ENCODE measurements at regions not wholly inside any gene's neighbourhood (a gene's known extent, or its start where the extent isn't known, plus 50 kb on each side); places are given as distances from the start of the nearest gene placed in this dataset.
"Not testable (repeated sequence)": the region's sequence is repeated elsewhere in the genome, so short reads cannot be mapped to it uniquely, and the experiment has no call there.

GRCh38 chr2:216774620-216775019 is 79.3 kb upstream of the IGFBP5 start:
- no peak for DNase-seq

DNA sequence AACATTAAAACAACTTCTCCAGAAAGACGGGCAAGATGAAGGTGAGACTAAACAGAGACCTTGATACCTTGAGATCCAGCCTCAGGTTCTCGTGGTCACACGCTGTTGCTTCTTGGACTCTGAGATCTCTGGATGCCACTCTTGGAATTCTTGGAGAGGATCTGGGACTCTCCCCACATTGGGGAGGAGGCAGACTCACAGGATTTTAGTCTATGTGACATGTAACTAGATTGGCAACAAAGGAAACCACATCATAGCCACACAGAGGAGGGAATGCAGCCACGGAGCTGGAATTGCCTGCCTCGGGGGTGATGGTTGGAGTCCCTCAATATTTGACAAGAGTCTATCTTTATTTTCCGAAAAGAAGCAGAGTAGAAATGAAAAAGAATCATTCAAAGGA is 78.8 kb upstream of the IGFBP5 start:
- no peak for DNase-seq

- DNase-seq = no peak
These were observed 77.7 kb upstream of the IGFBP5 start for GRCh38 chr2:216773072-216773471.

- DNase-seq = no peak
These were observed 75.4 kb upstream of the IGFBP5 start for GRCh38 chr2:216770717-216771116.

DNA sequence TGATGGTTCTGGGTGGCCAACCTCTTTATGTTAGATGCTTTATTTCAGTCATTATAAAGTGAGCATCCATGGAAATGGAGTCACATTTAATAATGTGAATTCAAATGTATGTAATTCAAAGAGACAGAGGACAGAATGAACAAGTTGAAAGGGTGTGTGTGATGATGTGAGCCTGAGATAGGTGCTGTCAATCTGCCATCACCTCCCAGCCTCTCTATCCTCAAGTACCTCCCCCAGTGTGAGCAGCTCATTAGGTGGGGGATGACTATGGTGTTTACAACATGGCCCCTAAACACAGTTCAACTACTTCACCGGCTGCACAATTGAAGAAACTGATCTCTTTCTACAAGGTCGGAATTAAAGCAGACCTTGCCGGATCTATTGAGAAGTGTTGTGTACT is 74.7 kb upstream of the IGFBP5 start:
- DNase-seq = no peak

DNA sequence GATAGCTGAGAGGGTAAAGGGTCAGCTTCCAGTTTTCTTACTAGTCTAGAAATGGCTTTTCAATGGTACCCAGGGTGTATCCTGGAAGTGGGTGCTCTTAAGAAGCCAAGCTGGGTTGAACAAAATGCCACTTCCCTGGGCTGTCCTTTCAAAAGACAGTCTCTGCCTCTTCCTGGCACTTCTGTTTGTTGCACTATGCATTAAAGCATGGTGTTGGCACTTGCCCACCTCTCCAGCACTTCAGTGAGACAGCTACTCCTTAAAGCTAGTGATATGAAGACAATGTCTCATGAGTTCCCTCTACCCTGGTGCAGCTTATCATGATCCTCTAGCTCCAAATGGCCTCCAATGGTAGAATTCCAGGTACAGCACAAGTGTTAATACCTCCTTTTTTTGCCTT is 74.3 kb upstream of the IGFBP5 start:
- DNase-seq = no peak

DNA sequence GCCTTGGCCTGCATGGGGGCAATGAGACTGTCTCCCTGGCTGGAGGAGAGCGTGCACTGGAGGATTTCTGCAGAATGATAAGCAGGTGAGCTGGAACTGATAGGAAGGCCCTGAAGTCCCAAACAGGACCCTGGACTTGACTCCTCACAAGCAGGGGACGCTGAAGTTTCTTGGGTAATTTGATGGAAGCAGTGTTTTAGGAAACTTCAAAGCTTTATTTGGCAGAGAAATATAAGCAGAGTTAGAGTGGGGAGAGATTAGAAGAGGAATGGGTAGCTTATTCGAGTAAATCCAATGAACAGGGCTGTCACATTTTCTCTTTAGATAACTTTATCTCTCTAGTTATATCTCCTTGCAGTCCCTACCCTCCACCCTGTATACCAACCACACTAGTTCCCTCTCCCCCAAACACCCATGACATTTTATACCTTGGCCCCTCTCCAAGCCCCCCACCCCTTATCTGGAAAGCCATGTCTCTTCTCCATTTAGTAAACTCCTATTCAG is 73.6 kb upstream of the IGFBP5 start:
- DNase-seq = no peak

- DNase-seq = no peak
These were observed 70.5 kb upstream of the IGFBP5 start for GRCh38 chr2:216765761-216766262.

DNA sequence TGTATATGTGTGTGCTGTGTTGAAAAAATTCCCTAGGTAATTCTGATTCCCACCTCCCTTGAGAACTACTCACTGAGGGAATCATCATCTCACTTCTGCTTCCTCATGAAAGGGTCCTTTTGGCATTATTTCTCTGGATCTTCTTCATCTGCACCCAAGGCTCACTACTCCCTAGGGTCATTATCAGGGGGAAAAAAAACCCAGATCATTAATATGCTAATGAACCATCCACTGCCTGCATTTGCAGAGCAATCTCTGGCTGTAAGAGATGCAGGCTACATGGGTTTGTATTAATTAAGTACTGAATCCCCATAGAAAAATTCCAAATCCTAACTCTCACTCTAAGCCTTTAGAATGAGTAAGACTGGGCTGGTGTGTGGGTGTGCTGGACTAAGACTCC is 68.0 kb upstream of the IGFBP5 start:
- DNase-seq = no peak

- no peak for DNase-seq
These were observed 66.5 kb upstream of the IGFBP5 start for GRCh38 chr2:216761809-216762208.

DNA sequence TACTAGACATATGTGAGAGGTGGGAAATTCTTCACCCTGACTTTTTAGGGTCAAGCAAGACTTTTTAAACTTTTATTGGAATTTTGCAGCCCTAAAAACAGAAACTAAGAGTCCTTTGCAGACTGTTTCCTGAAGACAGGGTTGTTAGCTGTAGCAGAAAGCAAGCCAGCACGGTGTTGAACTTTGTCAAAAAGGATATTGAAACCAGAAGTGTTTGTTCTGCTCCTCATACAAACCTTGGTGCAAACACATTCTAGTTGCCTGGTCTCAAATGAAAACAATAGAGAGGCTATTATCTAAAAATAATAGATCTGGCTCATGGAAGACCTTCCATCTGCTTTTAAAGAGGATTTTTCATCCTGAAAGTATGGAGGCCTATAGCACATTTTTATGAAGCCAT is 65.8 kb upstream of the IGFBP5 start:
- no peak for DNase-seq

DNA sequence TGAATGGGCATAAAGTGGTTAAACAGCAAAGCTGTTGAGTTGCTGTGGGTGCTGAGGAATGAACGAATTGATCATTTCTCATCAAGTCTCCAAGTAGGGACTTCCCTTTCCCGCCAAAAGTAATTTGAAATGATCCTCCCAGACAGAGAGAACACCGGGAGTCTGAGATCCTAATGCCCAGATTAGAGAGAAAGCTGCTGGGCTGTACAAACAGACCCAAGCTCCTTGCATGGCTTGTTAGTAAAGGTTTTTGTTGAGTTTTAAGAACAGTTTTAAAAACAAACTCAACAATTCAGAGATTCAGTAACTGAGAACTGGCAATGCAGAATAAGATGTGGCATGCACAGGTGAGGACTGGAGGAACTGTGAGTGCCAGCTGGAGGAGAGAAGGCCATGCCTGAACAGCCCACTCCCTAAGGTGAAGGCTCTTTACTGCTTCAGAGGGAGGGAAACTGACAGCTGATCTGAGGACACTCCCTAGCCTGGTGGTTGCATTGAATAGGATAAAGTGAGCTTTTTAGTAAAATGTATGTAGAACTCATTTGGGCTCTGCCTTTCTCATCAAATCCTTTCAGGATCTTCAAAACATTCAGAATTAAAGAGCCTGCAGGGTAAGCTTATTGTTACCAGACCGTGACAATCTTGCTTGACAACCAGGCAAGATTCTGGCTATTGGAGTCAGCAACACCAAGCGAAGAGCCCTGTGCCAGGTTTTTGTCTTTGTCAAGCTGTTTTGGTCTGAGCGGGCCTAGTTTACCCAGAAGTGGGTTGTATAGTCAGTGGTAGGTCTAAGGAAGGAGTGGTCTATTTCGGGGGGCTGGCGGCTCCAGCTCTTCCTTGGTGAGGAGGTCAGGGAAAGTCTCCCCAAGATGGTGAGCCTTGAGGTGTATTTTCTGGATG is 63.2 kb upstream of the IGFBP5 start:
- DNase-seq = no peak

DNA sequence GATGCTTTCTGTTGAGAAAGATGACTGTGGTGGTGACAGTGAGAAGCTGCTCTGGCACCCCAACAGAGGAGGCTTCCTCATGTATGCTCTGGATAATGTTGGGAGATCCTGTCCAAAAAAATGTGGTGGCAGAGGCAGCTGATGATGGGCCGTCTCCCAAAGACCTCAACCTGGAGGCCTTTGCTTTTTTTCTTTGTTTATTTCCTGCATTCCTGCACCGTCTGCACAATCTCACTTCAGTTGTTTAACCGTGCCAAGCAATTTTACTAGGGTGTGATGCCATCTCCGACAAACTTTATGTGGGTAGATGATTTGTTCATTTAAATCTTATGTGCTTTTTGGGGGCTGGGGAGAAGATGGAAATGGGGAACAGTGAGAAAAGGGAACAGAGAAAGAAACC is 62.2 kb upstream of the IGFBP5 start:
- DNase-seq = no peak

DNA sequence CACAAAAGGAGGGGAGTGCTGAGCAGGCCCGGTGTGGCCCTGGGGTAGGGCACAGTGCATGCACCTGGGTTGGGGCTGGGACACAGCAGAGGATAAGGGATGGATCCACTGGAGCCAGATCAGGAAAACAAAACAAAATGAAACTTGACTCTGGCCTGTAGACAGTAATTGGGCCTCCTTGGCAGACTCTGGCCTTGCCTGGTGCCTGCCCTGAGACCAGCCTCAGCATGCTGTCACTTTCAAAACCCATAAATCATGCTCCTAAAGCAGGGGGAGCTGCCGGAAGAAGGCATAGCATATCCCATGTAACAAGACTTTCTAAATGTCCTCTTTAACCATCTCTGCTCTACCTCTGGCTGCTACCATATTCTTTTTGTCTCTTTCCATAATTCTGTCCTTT is 61.1 kb upstream of the IGFBP5 start:
- DNase-seq = no peak

- no peak for DNase-seq
These were observed 59.5 kb upstream of the IGFBP5 start for GRCh38 chr2:216754812-216755211.

- DNase-seq = no peak
These were observed 59.0 kb upstream of the IGFBP5 start for GRCh38 chr2:216754336-216754735.

- DNase-seq = no peak
These were observed 57.6 kb upstream of the IGFBP5 start for GRCh38 chr2:216752855-216753505.

DNA sequence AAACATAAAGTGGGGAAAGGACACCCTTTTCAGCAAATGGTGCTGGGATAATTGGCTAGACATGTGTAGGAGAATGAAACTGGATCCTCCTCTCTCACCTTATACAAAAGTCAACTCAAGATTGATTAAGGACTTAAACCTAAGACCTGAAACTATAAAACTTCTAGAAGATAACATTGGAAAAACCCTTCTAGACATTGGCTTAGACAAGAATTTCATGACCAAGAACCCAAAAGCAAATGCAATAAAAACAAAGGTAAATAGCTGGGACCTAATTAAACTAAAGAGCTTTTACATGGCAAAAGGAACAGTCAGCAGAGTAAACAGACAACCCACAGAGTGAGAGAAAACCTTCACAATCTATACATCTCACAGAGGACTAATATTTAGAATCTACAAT is 55.4 kb upstream of the IGFBP5 start:
- not testable (repeated sequence) for DNase-seq

- not testable (repeated sequence) for DNase-seq
These were observed 50.9 kb upstream of the IGFBP5 start for GRCh38 chr2:216746268-216746667.

DNA sequence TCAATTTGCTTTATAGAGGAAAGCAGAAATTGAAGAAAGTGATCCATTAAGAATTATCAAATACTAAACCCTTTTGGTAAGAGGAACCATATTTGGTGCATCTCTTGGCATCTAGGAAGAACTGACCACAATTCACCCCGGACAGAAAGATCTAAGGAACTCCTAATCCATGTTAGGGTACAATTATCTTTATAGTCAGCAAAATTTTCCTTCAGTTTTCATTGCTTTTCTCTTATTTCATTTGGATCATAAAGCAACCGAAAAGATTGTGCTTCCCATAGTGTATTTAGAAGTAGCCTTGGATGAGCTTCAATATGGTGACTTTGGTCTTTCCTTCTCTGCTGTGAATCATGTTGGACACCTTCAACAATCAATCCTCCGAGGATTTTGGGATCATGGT is 50.1 kb upstream of the IGFBP5 start:
- DNase-seq = no peak
